Colonic mucosa (tissue), 4 donors: ENCODE measurements at regions not wholly inside any gene's neighbourhood (a gene's known extent, or its start where the extent isn't known, plus 50 kb on each side); places are given as distances from the start of the nearest gene placed in this dataset.

Source experiments
- DNase-seq: peaks from one replicate; pipeline ENCODE4 v3.0.0-alpha.2; 2020
- H3K27ac ChIP-seq: fragments of 200-600 bp; one replicate; pipeline ENCODE4 v1.8.0; 2021
- H3K27me3 ChIP-seq: fragments of 200-600 bp; one replicate; pipeline ENCODE4 v1.8.0; 2021
- H3K36me3 ChIP-seq: fragments of 200-600 bp; one replicate; pipeline ENCODE4 v1.8.0; 2021
- H3K4me1 ChIP-seq: fragments of 200-600 bp; one replicate; pipeline ENCODE4 v1.8.0; 2021; ENCODE audit warnings: mild to moderate bottlenecking
- H3K4me3 ChIP-seq: fragments of 200-600 bp; one replicate; pipeline ENCODE4 v1.8.0; 2021
- H3K9ac ChIP-seq, 2 donors: one replicate each; pipeline ENCODE4 v1.7.0; 2013; ENCODE audit warnings: control low read depth in 2 of 2, low read depth in 2 of 2, low read length in 2 of 2
- H3K9me3 ChIP-seq: fragments of 200-600 bp; one replicate; pipeline ENCODE4 v1.8.0; 2021
- CTCF ChIP-seq: fragments of 200-600 bp; IDR thresholded peaks from one replicate; pipeline ENCODE4 v1.8.0; 2022; ENCODE audit warnings: antibody characterized with exemption, mild to moderate bottlenecking
- intact Hi-C: fragments of 100-400 bp; cut with DNase I; formaldehyde crosslinking; loops from one replicate; pipeline ENCODE4 v1.14.1; 2022
- donor health status: healthy.
- donor health status: DM: no; HTN: no; CAD: no.
- donor health status: DM: no; HTN: no; CAD: no.

GRCh38 chr7:84363741-84364140 is 169.2 kb upstream of the SEMA3A start:
- no peak overlapping the region for H3K4me3 ChIP-seq
- no peak overlapping the region for H3K27ac ChIP-seq
- intact Hi-C loops, result no loop called here
- TF ChIP-seq CTCF, result no peak
- H3K9me3 ChIP-seq, result no peaks in the 10 kb centered on the region
- no peaks in the 10 kb centered on the region for H3K4me1 ChIP-seq
- H3K9ac ChIP-seq, result no peak overlapping the region
- no peaks in the 10 kb centered on the region for H3K36me3 ChIP-seq
- H3K27me3 ChIP-seq, result no peaks in the 10 kb centered on the region
- no peak for DNase-seq

- Histone ChIP-seq H3K9ac (no peak overlapping the region), H3K4me1 (no peaks in the 10 kb centered on the region), H3K9me3 (no peaks in the 10 kb centered on the region), H3K27ac (no peak overlapping the region), H3K4me3 (no peak overlapping the region), H3K27me3 (no peaks in the 10 kb centered on the region), H3K36me3 (no peaks in the 10 kb centered on the region)
- no peak for DNase-seq
- no peak for TF ChIP-seq CTCF
- intact Hi-C loops, result no loop called here
Measured at GRCh38 chr7:84362828-84363227, 168.2 kb upstream of the SEMA3A start.

- H3K4me1 ChIP-seq, result no peaks in the 10 kb centered on the region
- intact Hi-C loops, result no loop called here
- no peak overlapping the region for H3K4me3 ChIP-seq
- no peak for TF ChIP-seq CTCF
- H3K27me3 ChIP-seq, result no peaks in the 10 kb centered on the region
- H3K9ac ChIP-seq, result no peak overlapping the region
- no peak for DNase-seq
- no peaks in the 10 kb centered on the region for H3K36me3 ChIP-seq
- no peak overlapping the region for H3K27ac ChIP-seq
- no peaks in the 10 kb centered on the region for H3K9me3 ChIP-seq
Measured at GRCh38 chr7:84362360-84362759, 167.8 kb upstream of the SEMA3A start.

GRCh38 chr7:84354866-84355265 is 160.3 kb upstream of the SEMA3A start:
- no peak overlapping the region for H3K4me3 ChIP-seq
- no peak for DNase-seq
- intact Hi-C loops, result no loop called here
- no peak overlapping the region for H3K9ac ChIP-seq
- H3K27ac ChIP-seq, result no peak overlapping the region
- H3K4me1 ChIP-seq, result no peaks in the 10 kb centered on the region
- no peaks in the 10 kb centered on the region for H3K27me3 ChIP-seq
- H3K36me3 ChIP-seq, result no peaks in the 10 kb centered on the region
- no peaks in the 10 kb centered on the region for H3K9me3 ChIP-seq
- no peak for TF ChIP-seq CTCF

- Histone ChIP-seq H3K27me3 (no peaks in the 10 kb centered on the region), H3K4me3 (no peak overlapping the region), H3K9me3 (no peaks in the 10 kb centered on the region), H3K27ac (no peak overlapping the region), H3K9ac (no peak overlapping the region), H3K4me1 (no peaks in the 10 kb centered on the region), H3K36me3 (no peaks in the 10 kb centered on the region)
- no peak for TF ChIP-seq CTCF
- no peak for DNase-seq
- intact Hi-C loops, result no loop called here
Measured at GRCh38 chr7:84354030-84354429, 159.4 kb upstream of the SEMA3A start.

GRCh38 chr7:84339306-84339705 is 144.7 kb upstream of the SEMA3A start:
- TF ChIP-seq CTCF, result no peak
- no peaks in the 10 kb centered on the region for H3K27me3 ChIP-seq

More at GRCh38 chr7:84339306-84339705, 144.7 kb upstream of the SEMA3A start:
- H3K9me3 ChIP-seq, result no peaks in the 10 kb centered on the region
- intact Hi-C loops, result no loop called here
- H3K27ac ChIP-seq, result no peak overlapping the region
- no peaks in the 10 kb centered on the region for H3K36me3 ChIP-seq
- no peak overlapping the region for H3K4me3 ChIP-seq
- no peaks in the 10 kb centered on the region for H3K4me1 ChIP-seq
- H3K9ac ChIP-seq, result no peak overlapping the region
- no peak for DNase-seq
